Coronary artery (tissue), 2 donors: ENCODE measurements at regions not wholly inside any gene's neighbourhood (a gene's known extent, or its start where the extent isn't known, plus 50 kb on each side); places are given as distances from the start of the nearest gene placed in this dataset.

ENCODE experiments used
- DNase-seq: peaks from one replicate; pipeline ENCODE4 v3.0.0-alpha.2; 2017; ENCODE audit warnings: low spot score
- H3K27ac ChIP-seq, 2 donors: fragments of 200-600 bp; sonication (generic); one replicate each; pipeline ENCODE4 v1.5.1; 2016 to 2019
- H3K4me3 ChIP-seq: fragments of 200-600 bp; sonication (generic); 2 replicates; pipeline ENCODE4 v1.5.1; 2016; ENCODE audit warnings: mild to moderate bottlenecking, moderate library complexity
- CTCF ChIP-seq: fragments of 200-600 bp; sonication (generic); IDR thresholded peaks from one replicate; pipeline ENCODE4 v1.5.1; 2019; ENCODE audit warnings: antibody characterized with exemption

GRCh38 chr1:198878566-198878965 lies 239.7 kb downstream of the PTPRC start:
- no peak for DNase-seq
- H3K27ac ChIP-seq, result no peak overlapping the region
- TF ChIP-seq CTCF, result no peak
- H3K4me3 ChIP-seq, result no peak overlapping the region

GRCh38 chr1:198879711-198880306 lies 241.0 kb downstream of the PTPRC start:
- no peak for DNase-seq
- Histone ChIP-seq H3K4me3 (no peak overlapping the region), H3K27ac (no peak overlapping the region)
- no peak for TF ChIP-seq CTCF

- Histone ChIP-seq H3K27ac (no peak overlapping the region), H3K4me3 (no peak overlapping the region)
- no peak for TF ChIP-seq CTCF
- no peak for DNase-seq
Measured at GRCh38 chr1:198880397-198880796, 241.6 kb downstream of the PTPRC start.

GRCh38 chr1:198880818-198881597 lies 242.2 kb downstream of the PTPRC start:
- no peak for DNase-seq
- no peak for TF ChIP-seq CTCF
- Histone ChIP-seq H3K4me3 (no peak overlapping the region), H3K27ac (no peak overlapping the region)

GRCh38 chr1:198883184-198883583 lies 244.3 kb downstream of the PTPRC start:
- H3K27ac ChIP-seq, result no peak overlapping the region
- DNase-seq, result no peak
- TF ChIP-seq CTCF, result no peak
- H3K4me3 ChIP-seq, result no peak overlapping the region

- DNase-seq, result no peak
- H3K4me3 ChIP-seq, result no peak overlapping the region
- TF ChIP-seq CTCF, result no peak
- no peak overlapping the region for H3K27ac ChIP-seq
Measured at GRCh38 chr1:198887866-198888265, 249.0 kb downstream of the PTPRC start.

- no peak overlapping the region for H3K4me3 ChIP-seq
- no peak for TF ChIP-seq CTCF
- no peak for DNase-seq
- no peak overlapping the region for H3K27ac ChIP-seq
Measured at GRCh38 chr1:198888379-198888943, 249.6 kb downstream of the PTPRC start.
